HG03095 (cell line): ENCODE measurements at regions not wholly inside any gene's neighbourhood (a gene's known extent, or its start where the extent isn't known, plus 50 kb on each side); places are given as distances from the start of the nearest gene placed in this dataset.
"Not testable (repeated sequence)": the region's sequence is repeated elsewhere in the genome, so short reads cannot be mapped to it uniquely, and the experiment has no call there.

Experiments used
- ATAC-seq: cut with Tn5 transposase; IDR thresholded peaks from one replicate; pipeline ENCODE4 v1.9.1; 2021; ENCODE audit warnings: moderate library complexity; ENCODE audit not compliant: unreplicated experiment

DNA sequence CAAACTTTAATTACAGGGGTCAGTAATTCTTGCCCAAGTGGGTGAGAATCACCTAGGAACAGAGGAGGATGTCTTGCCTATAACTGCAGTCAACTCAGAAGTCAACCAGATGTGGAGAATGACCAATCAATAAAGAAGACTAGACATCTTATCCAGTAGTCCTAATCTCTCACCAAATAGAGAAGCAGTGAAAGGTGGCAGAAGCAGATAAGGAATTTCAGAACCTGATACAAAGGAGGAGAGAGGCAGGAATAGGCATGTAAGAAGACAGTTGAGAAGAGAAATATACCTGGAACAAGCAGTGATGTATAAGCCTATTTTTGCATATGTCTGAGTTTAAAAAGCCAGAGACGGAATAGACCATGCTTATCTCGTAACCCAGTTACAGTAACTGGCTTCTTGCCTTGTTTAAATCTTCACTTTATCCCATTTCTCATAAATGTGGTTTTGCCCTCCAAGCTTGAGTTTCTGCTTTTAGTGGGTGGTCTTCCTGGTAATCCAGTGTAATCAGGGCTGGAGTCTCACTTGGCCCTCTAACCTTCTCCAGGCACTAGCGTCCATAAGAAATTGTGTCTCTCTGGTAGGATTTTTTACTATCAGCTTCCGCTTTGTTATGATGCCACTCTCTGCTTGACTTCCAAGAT is 401.0 kb downstream of the SUCLG1 start:
- ATAC-seq: no peak

DNA sequence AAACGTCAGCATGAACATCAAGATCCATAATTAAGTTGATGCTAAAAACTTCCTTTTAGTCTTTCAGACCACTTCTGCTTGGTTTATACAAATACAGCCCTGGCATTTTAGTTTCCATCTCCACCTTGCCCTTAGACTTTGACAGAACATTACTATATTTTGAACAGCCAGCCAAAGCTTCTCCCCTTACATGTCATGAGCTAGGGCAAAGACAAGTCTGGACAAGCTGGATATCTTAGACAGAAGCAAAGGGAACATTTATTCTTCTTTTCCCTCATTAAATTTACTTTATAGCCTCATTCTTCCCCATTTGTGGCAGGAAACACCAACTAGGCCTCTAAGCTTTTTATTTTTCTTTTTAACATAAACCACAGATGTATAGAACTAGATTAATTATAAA is 403.3 kb downstream of the SUCLG1 start:
- ATAC-seq: no peak

DNA sequence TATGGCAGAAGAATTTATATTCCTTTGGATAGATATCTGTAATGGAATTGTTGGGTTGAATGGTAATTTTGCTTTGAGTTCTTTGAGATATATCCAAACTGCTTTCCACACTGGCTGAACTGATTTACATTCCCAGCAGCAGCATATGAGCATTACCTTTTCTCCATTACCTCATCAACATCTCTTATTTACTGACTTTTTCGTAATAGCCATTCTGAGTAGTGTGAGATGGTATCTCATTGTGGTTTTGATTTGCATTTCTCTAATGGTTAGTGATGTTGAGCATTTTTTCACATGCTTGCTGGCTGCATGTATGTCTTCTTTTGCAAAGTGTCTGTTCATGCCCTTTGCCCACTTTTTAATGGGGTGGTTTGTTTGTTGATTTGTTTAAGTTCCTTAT is 404.5 kb downstream of the SUCLG1 start:
- ATAC-seq: not testable (repeated sequence)

DNA sequence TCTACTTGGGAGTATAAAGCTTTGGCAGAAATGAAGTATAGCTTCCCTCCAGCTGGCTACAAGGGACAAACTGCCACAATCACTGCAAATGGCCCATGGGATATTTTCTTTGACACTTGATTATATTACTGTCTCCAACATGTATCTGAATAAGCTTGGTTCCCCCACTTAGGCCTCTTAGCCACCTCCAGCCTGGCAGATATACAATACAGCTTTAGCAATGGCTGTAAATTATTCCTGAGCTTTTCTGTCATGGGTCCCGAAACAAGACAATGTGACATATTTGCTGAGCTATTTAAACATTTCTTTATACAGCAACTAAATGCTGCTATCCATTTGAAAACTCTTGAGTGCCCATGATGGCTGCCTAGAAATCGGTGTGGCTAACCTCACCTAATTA is 406.2 kb downstream of the SUCLG1 start:
- no peak for ATAC-seq

DNA sequence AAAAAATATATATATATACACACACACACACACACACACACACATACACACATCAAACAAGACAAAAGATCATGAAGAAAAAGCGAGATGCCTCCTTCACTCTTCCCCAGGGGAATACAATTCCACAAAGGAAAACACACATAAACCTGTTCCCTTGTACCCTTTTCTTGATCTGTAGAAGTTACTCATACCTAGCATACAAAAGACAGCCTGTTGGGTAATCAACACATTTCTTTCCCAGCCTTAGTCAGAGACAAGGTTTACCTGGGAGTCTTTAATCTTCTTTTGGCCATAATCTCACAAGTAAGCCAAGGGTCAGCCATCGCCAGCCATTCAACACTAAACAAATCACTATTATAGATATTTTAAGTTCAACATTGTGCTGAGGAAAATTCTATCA is 407.0 kb downstream of the SUCLG1 start:
- ATAC-seq: no peak

DNA sequence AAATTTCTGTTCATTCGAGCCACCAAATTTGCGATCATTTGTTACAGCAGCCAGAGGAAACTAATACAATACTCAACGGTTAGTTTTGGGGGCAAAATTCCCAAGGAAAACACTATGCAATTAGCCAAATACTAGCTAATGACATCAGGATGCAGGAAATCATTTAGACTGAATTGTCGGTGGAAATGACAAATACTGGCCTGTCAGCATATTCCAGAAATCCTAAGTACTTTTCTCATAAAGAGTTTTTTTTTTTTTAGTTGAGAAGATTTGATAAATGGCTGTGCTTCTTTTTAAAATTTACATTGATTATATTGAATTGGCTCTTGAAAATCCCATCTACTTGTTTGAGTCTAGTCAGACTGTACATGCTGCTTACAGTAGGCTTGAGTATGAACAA is 410.1 kb downstream of the SUCLG1 start:
- ATAC-seq: no peak

DNA sequence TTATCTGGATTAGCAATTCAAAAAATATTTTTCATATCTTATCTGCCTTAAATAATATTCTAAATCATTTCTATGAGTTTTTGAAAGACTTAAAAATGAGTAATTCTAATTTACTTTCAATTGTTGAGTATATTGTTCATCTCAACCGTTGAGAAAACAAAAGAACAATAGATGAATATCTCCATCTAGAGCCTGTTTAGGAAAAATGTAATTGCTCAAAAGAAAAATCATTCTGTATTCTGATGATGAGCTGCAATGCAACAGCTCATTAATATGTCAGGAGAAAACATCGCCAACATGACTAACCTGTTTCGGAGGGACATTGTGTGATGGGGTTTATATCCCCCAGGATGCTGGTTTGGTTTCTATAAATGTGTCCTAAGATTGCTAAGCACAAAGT is 417.6 kb downstream of the SUCLG1 start:
- ATAC-seq: no peak

DNA sequence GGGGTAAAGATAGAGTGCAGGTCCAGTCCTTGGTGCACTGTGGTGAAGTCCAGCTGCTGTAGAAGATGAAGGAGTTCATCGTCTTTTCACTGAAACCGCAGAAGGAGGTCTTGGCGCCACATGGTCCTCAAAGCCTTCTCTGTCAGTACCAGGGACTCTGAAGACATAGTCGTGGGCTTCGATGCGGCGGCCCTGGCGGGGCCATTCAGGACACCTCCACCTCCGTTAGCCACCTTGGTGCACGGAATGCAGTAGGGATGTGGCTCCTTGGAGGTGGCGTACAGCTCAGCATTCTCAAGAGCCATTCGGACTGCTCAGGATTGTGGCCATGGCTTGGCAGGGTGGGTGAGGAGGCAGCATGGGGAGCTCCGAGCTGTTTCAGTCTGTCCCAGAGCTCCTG is 418.8 kb downstream of the SUCLG1 start:
- ATAC-seq: no peak

DNA sequence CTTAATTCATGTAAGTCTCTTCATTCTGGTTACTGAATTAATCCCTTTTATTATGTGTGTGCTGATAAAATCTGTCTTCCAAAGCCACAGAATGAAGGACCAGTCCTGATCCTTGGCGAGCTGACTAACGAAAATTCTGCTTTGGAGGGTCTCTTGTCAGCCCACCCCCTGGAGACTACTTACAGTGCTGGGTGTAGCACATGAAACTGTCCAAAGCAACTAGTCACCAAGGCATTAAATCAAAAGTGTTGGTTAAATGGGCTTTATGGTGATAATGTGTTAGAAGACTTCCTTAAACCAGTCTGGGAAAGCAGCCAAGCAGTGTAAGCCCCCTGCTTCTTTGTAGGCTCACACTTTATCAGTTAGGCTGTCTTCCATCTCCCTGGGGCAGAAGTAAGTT is 420.2 kb downstream of the SUCLG1 start:
- ATAC-seq: no peak

DNA sequence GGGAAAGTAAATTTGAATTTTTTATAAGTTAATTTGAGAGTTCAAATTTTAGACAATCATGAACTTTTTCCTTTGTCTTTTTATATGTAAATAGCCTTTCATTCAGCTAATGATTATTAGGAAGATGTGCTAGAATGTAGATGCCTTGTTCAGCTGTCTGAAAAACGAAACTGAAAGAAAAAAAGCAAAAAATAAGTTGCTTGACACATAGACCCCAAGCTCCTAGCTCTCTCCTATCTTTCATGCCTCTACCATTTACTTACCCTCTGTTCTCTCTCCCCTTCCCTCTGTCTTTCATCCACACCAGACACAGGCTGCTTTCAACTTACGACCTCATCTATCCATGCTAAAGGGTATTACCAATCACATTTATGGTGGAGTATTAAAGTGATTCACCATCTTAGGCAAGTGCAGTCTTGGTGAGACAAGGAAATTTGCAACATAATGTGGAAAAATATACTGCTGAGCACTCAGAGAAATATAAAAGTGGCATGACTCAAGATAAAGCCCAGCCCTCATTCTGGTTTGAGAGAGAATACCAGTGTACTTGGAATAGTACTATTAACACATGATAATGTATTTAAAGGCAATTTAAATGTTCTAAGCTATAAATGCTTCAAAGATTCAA is 425.6 kb downstream of the SUCLG1 start:
- ATAC-seq: no peak

DNA sequence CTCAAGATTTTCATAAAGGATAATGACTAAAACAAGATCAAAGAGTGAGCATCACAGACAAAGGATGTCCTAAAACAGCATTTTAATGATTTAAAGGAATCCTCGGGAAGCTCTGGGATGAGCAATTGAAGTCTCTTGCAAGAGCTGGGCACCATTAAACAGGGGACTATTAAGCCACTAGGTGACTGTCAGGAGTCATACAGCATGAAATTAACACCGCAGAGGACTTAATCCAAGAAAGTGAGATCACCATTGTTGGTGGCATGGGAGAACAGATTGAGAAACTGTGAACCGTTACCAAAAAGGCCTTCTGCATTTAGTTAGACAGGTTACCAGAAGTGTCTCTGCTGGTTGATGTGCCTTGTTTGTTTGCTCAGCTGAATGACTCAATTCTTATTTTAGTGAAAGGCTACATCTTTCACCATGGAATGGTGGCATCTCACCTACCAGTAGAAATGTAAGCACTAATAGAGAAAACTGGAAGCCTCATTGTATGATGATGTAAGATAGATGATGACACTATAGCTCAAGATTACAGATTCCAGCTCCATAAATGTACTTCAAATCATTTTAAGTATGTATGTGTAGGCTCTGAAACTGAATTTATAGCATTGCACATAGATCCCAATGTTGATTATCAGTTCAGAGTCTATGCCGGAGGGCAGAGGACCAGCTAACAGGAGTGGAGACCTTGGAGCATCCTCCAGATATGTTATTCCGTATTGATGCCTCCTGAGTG is 427.6 kb downstream of the SUCLG1 start:
- no peak for ATAC-seq

DNA sequence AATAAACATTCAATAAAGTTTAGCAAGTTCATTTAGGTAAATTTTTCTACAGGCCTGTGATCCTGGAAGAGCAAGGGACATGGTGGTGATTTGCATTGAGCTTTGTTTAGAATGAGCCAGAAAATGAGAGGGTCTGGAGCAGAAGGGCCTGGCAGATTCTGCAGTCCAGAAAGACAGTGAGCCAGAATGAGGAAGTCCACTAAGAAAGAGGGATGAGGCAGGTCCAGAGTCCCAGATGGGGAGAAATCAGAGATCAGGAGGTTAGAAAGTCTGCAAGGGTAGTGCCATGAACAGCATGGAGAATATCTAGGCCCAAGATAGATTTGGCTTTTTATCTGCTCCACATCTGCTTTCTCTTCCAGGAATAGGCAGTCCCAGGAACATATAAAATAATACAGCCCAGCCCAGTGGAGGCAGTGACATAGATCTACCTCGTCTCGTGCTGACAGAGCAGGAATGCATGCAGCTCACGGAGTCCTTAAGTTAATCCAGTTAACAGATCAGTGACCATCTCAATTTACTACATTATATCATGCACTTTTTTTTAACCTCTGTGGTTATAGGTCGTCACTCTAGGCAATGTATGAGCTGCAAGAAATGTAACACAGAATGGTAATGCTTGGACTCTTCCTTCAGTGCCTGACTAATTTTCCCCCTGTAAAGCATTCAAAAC is 429.0 kb downstream of the SUCLG1 start:
- ATAC-seq: no peak

DNA sequence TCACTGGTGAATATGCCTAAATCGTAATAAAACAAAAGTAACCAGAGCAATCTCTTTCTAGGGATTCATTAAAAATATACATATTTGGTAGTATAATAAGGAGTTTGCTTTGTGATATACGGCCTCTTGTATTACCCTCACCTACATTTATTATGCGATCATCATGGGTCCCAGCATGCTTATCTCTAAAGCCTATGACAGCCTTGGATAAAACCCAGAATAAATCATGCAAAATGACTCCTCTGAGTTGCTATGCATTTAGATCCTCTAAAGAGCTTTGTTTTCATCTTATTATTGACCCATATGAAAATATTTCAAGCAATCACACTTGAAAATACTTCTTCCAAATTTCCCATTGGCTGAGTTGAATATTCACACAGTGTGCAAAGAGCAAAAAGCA is 432.3 kb downstream of the SUCLG1 start:
- ATAC-seq: no peak

DNA sequence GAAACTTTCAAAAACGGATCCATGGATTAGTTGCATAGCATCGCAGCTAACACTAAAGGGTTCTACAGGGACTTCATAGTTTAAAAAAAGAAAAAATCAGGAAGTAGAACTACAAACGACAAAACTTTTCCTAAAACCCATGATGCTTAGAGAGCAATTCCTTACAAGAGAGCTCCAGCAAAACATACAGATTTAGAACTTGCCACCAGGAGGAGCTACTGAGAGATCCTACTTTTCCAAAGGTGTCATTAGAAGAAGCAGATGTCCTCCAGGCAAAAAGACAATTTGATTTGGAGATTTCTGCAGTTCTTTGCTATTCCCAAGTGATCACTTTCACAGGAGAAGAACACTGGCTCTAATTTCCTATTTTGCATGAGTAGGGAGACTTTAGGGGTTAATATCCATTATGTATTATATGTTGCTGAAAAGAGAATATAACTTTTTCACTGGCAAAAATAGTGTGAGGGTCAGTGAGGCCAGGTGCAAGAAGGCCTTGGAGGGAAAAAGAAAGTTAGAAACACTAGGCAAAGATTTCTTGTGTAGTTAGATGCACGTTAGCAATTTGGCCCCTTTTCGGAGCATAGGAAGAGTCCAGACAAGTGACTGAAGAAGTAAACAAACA is 436.2 kb downstream of the SUCLG1 start:
- no peak for ATAC-seq

DNA sequence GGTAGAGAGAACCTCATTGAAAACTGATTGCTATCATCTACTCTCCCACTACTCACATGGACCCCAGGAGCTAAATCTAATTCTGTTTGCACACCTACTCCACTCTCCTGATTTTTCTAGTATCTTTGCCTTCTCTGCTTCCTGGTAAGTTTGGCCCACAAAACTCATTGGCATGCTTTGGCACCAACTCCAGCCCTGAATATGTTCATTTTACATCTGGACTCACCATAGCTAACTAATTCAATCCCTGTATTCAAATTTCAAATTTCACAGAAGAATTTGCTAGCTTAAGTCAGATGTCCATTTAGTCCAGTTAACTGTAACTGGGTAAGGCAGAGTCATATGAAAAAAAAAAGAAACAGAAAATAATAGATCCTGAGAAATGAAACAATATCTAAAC is 442.1 kb downstream of the SUCLG1 start:
- no peak for ATAC-seq

DNA sequence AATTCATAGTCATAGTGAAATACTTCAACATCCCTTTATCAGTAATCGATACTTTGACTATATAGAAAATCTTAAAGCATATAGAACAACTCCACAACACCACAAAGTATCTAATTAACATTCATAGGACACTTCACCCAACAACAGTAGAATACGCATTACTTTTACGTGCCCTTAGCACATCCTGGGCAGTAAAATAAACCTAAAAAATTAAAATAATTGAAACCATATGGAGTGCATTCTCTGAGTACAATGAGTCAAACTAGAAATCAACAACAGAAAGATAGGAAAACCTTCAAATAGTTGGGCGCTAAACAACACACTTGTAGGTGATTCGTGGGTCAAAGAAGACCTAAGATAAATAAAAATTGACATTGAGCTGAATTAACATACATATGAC is 442.9 kb downstream of the SUCLG1 start:
- no peak for ATAC-seq

DNA sequence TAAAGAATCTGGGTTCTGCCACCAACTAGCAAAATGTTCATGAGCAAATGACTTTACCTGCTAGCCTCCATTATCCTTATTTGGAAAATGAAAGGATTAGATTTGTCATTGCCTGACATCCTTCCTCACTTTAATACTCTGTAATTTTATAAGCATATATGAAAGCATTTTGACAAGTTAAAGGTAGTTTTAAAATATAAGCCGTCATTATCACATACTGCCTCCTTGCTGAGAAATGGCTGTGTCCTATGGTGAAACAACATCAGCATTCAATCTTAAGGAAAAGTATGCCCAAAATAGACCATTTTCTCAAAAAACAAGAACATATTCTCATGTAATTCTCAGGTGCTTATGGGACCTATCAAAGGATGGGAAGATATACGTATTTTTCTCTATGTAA is 461.2 kb downstream of the SUCLG1 start:
- ATAC-seq: no peak

DNA sequence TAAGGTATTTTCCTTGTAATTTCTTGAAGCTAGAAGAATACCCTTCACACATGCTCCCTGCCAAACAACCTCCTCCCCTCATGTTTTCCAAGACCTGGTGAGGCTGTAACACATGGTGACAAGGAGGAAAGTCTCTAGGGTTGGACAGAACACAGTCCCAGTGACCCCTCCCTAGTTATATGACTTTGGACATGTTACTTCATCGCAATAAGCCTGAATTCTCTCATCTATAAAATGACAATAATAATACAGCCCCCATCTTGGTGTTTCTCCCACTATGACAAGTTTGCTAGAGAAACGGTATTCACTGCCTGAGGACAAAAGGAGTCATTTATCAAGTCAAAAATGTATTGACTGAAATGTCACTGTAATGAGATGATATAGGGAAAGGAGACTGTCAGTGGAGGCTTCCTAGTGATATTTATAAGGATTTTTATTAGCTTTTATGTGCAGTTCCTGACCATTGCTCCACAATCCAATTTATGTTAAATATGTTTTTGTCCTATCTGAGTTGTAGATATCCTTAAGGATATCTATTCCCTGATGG is 464.4 kb downstream of the SUCLG1 start:
- no peak for ATAC-seq

DNA sequence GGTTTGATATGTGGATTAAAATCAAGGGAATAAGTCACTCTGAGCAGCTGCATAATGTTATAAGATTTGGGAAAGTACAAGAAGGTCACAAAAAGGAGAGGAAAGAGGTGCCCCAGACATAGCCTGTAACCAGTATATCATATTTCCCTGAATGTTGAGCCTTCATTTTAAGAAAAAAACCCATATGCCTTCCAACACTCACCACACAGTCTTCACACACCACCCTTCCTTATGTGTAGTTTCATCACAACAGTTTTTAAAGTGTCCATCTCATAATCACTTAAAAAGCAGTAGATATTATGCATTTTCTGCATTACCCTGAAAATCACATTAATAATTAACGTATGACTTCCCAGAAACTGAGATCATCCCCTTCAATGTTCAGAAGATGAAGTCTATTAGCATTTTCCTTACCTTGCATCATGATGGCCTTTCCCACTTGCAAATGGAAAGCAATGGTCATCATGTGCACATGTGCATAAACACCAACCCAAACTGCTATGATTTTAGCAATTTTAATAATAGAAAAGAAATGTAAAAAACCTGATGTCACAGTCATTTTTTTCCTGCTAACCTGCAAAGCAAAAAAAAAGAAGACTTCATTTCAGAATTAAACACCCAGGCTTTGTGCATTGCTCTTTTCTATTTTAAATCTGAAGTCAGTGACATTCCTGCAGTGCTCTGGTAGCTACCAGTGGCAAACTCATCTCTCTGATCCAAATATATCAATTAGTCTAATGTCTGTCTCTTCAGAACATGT is 465.0 kb downstream of the SUCLG1 start:
- no peak for ATAC-seq

DNA sequence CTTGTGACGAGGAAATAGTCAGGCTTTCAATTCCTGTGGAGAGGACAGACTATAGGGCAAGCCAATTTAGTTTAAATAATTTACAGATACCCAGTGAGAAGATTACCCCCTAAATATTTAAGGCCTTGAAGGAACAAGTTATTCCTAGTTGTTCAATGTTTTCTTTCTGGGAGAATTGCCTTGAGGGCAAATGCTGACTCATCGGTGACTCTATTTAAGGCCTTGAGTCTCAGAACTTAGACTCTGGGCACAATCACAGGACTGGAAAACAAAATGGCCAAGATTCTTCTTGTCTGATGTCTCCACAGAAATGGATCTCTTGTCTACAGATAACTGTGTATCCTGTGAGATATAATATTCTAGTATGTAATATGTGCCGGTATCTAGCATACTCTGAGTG is 467.1 kb downstream of the SUCLG1 start:
- no peak for ATAC-seq
